GM20431 (cell line): ENCODE measurements at regions not wholly inside any gene's neighbourhood (a gene's known extent, or its start where the extent isn't known, plus 50 kb on each side); places are given as distances from the start of the nearest gene placed in this dataset.
"Not testable (repeated sequence)": the region's sequence is repeated elsewhere in the genome, so short reads cannot be mapped to it uniquely, and the experiment has no call there.

Experiments
- in situ Hi-C: fragments of 300-500 bp; cut with MseI, MboI; formaldehyde crosslinking; loops from one replicate; pipeline ENCODE4 v1.15.0; 2020; ENCODE audit warnings: low sequenced_read_pairs; ENCODE audit not compliant: unreplicated experiment

- in situ Hi-C loops: no loop called here
These were observed 187.5 kb upstream of the KL start for GRCh38 chr13:32828711-32829110.

GRCh38 chr13:32829269-32829668 lies 187.0 kb upstream of the KL start:
- in situ Hi-C loops: no loop called here

- in situ Hi-C loops: no loop called here
These were observed 186.4 kb upstream of the KL start for GRCh38 chr13:32829676-32830335.

- in situ Hi-C loops: no loop called here
These were observed 185.7 kb upstream of the KL start for GRCh38 chr13:32830336-32831031.

GRCh38 chr13:32837307-32837972 lies 178.8 kb upstream of the KL start:
- in situ Hi-C loops: no loop called here

- in situ Hi-C loops: no loop called here
These were observed 178.0 kb upstream of the KL start for GRCh38 chr13:32837973-32838927.

GRCh38 chr13:32838945-32839344 lies 177.3 kb upstream of the KL start:
- in situ Hi-C loops: no loop called here

- in situ Hi-C loops: no loop called here
These were observed 176.1 kb upstream of the KL start for GRCh38 chr13:32840113-32840512.

GRCh38 chr13:32840989-32841713 lies 175.1 kb upstream of the KL start:
- in situ Hi-C loops: no loop called here

GRCh38 chr13:32845952-32846950 lies 170.0 kb upstream of the KL start:
- in situ Hi-C loops: no loop called here

GRCh38 chr13:32847976-32848375 lies 168.2 kb upstream of the KL start:
- in situ Hi-C loops: not testable (repeated sequence)

GRCh38 chr13:32849369-32849768 lies 166.9 kb upstream of the KL start:
- in situ Hi-C loops: no loop called here

- in situ Hi-C loops: no loop called here
These were observed 165.7 kb upstream of the KL start for GRCh38 chr13:32850316-32851052.

GRCh38 chr13:32851083-32852069 lies 164.8 kb upstream of the KL start:
- in situ Hi-C loops: no loop called here

GRCh38 chr13:32852526-32852925 lies 163.7 kb upstream of the KL start:
- in situ Hi-C loops: no loop called here

GRCh38 chr13:32857077-32857476 lies 159.1 kb upstream of the KL start:
- in situ Hi-C loops: no loop called here

GRCh38 chr13:32857689-32858088 lies 158.5 kb upstream of the KL start:
- in situ Hi-C loops: no loop called here
